Skeletal muscle tissue (tissue), 3 donors: ENCODE measurements at regions not wholly inside any gene's neighbourhood (a gene's known extent, or its start where the extent isn't known, plus 50 kb on each side); places are given as distances from the start of the nearest gene placed in this dataset.

Experiments used
- H3K27ac ChIP-seq: one replicate; pipeline ENCODE4 v1.7.0; 2013; ENCODE audit warnings: mild to moderate bottlenecking, low read depth, low read length, inconsistent platforms
- H3K27me3 ChIP-seq, 3 donors: one replicate each; pipeline ENCODE4 v1.7.0; 2013; ENCODE audit warnings: low read length in 3 of 3; ENCODE audit not compliant: control insufficient read depth in 3 of 3, insufficient read depth in 3 of 3
- H3K36me3 ChIP-seq, 3 donors: one replicate each; pipeline ENCODE4 v1.7.0; 2013; ENCODE audit warnings: low read length in 3 of 3; ENCODE audit not compliant: control insufficient read depth in 3 of 3, insufficient read depth in 3 of 3
- H3K4me1 ChIP-seq, 3 donors: one replicate each; pipeline ENCODE4 v1.7.0; 2013; ENCODE audit warnings: low read length in 3 of 3, mild to moderate bottlenecking in 3 of 3; ENCODE audit not compliant: control insufficient read depth in 3 of 3, insufficient read depth in 3 of 3
- H3K4me3 ChIP-seq, 3 donors: one replicate each; pipeline ENCODE4 v1.7.0; 2013; ENCODE audit warnings: low read length in 3 of 3
- H3K9ac ChIP-seq, 3 donors: one replicate each; pipeline ENCODE4 v1.7.0; 2013; ENCODE audit warnings: low read length in 3 of 3, mild to moderate bottlenecking in 3 of 3, moderate library complexity in 2 of 3, low read depth in 1 of 3
- H3K9me3 ChIP-seq, 3 donors: one replicate each; pipeline ENCODE4 v1.7.0; 2013; ENCODE audit warnings: low read length in 3 of 3; ENCODE audit not compliant: control insufficient read depth in 3 of 3
- donor health status: Osteomylitis.

DNA sequence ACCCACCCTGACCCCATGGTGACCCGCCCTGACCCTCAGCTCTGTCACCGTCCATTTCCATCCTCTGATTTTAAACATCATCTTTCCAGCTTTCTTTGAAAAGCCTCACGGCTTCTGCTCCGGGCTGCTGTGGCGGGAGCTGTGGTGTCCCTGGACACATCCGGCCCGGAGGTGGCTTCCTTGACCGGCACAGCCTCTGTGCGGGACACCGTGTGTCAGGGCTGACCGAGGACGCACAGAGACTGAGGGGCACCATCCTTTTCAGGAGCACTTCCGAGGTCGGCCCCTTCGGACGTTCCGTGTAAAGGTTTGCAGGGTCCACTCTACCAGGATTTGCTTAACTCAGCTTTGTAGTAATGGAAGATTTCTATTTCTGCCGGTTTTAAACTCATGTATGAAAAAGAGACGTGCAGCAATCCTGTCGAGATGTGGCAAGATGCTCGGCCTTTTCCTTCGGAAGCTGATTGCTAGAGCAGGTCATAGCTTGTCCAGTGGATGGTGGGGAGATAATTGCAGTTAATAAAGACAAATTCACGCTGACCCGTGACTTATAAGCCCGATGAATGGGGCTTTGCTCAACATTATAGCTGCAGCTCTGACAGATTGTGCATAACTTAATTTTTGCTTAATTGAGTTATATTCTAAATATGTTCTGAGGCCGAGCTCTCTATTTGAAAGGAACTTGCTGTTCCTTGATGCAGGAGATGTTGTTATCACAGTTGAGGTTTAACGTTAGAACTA, 54.4 kb upstream of the CFAP46 start:
- Histone ChIP-seq H3K4me3 (no peak overlapping the region), H3K4me1 (peaks cover 0 to 2% (median 0%) of the 10 kb centered on the region in 3 donors), H3K9ac (no peak overlapping the region), H3K9me3 (no peaks in the 10 kb centered on the region), H3K27me3 (peaks cover 25 to 44% (median 37%) of the 10 kb centered on the region in 3 donors), H3K27ac (no peak overlapping the region), H3K36me3 (no peaks in the 10 kb centered on the region)

DNA sequence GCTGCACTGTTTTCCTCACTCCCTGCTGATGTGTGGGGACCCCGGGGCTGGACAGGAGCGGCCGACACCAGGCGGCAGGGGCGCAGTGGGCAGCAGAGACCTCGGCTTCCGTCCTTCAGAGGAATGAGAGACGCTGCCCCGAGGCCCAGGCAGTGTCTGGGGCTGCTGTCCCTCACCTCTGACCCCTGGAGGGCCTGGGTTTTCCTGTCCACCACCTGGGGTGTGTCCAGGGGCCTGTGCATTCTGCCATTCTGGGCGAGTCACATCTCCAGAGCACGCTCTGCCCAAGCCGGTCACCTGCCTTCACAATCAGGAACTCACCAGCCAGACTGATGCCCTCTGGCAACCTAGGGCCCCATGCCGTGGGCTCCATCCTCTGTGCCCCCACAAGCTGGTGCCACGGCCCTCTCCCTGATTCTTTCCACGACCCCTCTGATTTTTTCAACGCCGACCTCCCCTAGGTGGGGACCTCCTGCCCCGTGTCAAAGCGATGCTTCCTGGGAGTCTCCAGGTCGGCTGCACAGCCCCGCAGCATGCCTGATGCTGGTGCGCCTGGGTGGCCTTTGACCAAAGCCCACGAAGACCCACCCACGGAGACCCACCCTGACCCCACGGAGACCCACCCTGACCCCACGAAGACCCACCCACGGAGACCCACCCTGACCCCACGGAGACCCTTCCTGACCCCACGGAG, 53.7 kb upstream of the CFAP46 start:
- Histone ChIP-seq H3K4me3 (no peak overlapping the region), H3K9ac (no peak overlapping the region), H3K36me3 (no peaks in the 10 kb centered on the region), H3K9me3 (no peaks in the 10 kb centered on the region), H3K27ac (no peak overlapping the region), H3K27me3 (peaks cover 25 to 47% (median 38%) of the 10 kb centered on the region in 3 donors), H3K4me1 (peaks cover 0 to 2% (median 0%) of the 10 kb centered on the region in 3 donors)

DNA sequence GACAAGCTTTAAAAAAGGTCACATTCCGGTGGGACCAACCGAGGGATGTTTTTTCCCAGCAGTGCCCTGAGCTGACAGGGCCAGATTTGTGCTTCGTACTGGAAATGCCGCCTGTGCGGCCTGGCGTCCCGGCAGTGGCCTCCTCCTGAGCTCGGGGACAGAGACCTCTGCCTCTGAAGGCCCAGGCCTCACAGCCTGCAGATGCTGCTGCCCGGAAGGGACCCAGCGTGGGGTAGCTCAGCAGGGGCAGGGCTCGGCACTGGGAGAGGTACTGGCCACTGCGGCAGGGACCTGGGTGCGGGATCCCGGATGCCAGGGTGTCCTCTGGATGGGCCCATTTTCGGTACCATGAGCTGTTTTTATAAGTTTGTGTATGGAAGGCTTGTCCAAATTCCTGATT, 52.4 kb upstream of the CFAP46 start:
- Histone ChIP-seq H3K4me3 (peak overlapping the region in 2 of 3 donors; percentile 45 to 52), H3K27ac (no peak overlapping the region), H3K4me1 (peaks cover 0 to 2% (median 0%) of the 10 kb centered on the region in 3 donors), H3K27me3 (peaks cover 22 to 47% (median 46%) of the 10 kb centered on the region in 3 donors), H3K9ac (no peak overlapping the region), H3K9me3 (peaks cover 0 to 2% (median 0%) of the 10 kb centered on the region in 3 donors), H3K36me3 (no peaks in the 10 kb centered on the region)

DNA sequence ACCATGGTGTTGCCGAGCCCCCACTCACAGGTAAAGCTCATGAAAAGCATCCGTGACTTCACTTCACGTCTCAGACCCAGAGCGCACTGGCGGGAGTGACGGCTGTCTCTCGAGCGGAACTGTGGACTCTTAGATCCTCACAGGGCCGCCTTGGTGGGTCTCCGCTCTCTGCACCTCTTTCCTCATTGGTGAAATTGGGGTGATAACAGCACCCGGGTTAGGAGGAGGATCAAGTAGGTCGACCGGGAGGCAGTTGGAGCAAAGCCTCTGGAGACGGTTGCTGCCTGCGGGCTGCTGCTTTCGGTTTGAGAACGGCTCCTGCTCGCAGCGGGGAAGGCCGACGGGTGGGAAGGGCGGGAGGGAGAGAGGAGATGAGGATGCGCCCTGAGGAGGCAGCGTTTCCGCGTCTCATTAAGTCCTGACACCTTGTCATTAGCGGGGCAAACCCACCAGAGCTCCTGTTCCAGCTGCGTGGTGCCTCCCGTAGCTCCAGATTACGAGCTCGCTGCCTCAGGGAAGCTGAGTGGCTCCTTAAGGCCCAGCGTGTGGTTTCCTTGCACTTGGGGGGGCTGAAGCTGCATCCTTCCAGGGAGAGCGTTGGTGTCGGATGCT, 51.9 kb upstream of the CFAP46 start:
- Histone ChIP-seq H3K27me3 (peaks cover 22 to 47% (median 46%) of the 10 kb centered on the region in 3 donors), H3K9ac (no peak overlapping the region), H3K36me3 (no peaks in the 10 kb centered on the region), H3K4me1 (peaks cover 0 to 2% (median 0%) of the 10 kb centered on the region in 3 donors), H3K27ac (no peak overlapping the region), H3K4me3 (peak overlapping the region; percentile 45 to 52 (median 45)), H3K9me3 (peaks cover 0 to 3% (median 0%) of the 10 kb centered on the region in 3 donors)

DNA sequence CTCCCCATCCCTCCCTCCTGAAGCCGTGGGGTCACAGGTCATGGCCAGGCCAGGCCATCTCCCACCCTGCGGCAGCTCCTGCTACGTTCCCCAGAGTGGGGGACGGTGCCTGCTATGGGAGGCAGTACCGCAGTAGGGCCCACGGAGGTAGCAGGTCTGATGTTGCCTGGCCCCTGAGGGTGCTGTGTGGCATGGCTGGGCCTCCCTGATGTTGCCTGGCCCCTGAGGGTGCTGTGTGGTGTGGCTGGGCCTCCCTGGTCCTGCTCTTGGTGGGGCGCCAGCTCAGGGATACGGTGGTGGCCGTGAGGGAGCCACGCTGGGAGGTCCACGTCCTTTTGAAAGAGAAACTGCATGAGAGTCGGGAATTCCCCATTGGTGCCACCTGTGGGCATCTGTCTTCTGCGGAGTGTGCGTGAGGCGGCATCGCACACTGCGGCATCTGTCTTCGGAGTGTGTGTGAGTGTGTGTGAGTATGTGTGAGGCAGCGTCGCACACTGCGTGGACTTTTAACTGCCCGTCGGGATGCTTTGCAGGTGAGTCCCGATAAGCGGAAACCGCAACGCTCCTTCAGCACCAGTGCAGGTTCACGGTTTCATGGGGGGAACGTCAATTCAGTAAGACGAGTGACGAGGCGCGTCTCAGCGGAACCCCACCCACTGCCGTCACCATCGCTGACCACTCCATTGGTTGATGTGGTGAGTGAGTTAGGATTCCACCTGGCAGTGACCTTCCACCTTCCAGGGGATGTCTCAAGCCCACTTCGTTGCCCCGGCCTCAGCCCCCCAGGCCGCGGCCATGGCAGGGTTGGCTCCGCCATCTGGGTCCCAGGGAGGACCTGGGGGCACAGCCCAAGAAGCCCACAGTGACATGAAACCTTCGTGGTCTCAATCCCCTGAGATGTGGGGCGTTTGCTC, 51.2 kb upstream of the CFAP46 start:
- H3K4me3 ChIP-seq, result peak overlapping the region in 1 of 3 donors; percentile 52
- no peak overlapping the region for H3K27ac ChIP-seq
- peaks cover 0 to 2% (median 0%) of the 10 kb centered on the region in 3 donors for H3K4me1 ChIP-seq
- peaks cover 0 to 3% (median 0%) of the 10 kb centered on the region in 3 donors for H3K9me3 ChIP-seq
- no peak overlapping the region for H3K9ac ChIP-seq
- H3K27me3 ChIP-seq, result peaks cover 22 to 42% (median 42%) of the 10 kb centered on the region in 3 donors
- no peaks in the 10 kb centered on the region for H3K36me3 ChIP-seq

DNA sequence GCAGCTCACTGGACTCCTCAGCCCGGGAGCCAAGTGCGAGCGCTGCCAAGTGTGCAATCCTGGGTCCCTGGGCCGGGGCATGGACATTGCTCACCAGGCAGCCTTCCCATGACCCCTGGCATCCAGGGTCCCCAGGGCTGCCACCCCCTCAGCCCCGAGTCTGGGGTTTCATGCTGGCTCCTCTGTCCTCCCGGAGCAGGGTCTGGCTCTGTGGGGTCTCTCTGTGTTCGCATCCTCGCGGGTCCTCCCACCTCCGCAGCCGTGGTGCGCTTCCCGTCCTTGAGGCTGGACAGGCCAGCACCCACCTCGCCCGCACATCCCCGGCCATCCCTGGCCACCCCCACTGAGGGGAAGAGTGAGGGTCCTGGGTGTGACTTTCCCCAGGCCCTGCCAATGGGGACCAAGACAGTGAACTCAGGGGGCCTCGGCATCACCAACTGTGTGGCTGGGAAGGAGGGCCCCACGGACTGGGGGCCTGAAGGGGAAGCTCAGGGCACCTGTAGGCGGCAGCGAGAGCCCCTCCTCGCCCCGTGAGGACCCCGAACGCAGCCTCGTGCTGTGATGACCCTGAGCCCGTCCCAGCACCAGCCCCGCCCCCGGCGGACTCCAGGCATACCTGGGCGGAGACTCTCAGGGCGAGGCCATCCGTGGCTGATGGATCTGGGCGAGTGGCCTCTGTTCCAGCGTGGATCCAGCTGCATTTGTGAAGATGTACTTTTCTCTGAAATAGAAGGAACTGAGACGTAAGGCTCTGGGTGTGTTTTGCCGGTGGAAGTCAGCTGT, 50.3 kb upstream of the CFAP46 start:
- Histone ChIP-seq H3K4me3 (no peak overlapping the region), H3K27ac (no peak overlapping the region), H3K9ac (no peak overlapping the region), H3K4me1 (peaks cover 0 to 2% (median 0%) of the 10 kb centered on the region in 3 donors), H3K36me3 (no peaks in the 10 kb centered on the region), H3K9me3 (peaks cover 0 to 3% (median 0%) of the 10 kb centered on the region in 3 donors), H3K27me3 (peaks cover 18 to 42% (median 42%) of the 10 kb centered on the region in 3 donors)
